ENCODE measurements at regions not wholly inside any gene's neighbourhood (a gene's known extent, or its start where the extent isn't known, plus 50 kb on each side); places are given as distances from the start of the nearest gene placed in this dataset.

GRCh38 chr2:105521176-105521575, 122.3 kb upstream of the FHL2 start:
- H3K4me1 ChIP-seq, result no peaks in the 10 kb centered on the region
- no peak overlapping the region for H3K4me3 ChIP-seq (ENCODE audit: low read depth, low read length)
- TF ChIP-seq CTCF (IDR thresholded peaks at IDR 0.05; ENCODE audit: insufficient read depth in 1 of 2, low read depth in 1 of 2, low read length in 1 of 2, severe bottlenecking in 1 of 2, unreplicated experiment in 1 of 2), result peak; percentile 22 to 67
- intact Hi-C loops (cut with micrococcal nuclease; ENCODE audit: unreplicated experiment), result loop anchor here (1.0 to 10.0 kb wide), 5 partner anchors 66 to 406 kb away; no protein-coding TSS in a partner anchor
- ChIA-PET POLR2A (interaction anchor here (0.6 kb wide), 1 partner anchor 171 kb away, joined by 3 read pairs; no protein-coding TSS in a partner anchor), CTCF (interaction anchor here (0.5 to 2.1 kb wide), 7 partner anchors 10 to 177 kb away, joined by 3 to 8 read pairs (median 3); no protein-coding TSS in a partner anchor)
- Mint-ChIP-seq H3K4me3 (ENCODE audit: unreplicated experiment) (no peak overlapping the region), H3K36me3 (ENCODE audit: insufficient read depth, unreplicated experiment) (no peaks in the 10 kb centered on the region), H3K4me1 (ENCODE audit: low read depth, unreplicated experiment) (no peaks in the 10 kb centered on the region), H3K9me3 (ENCODE audit: unreplicated experiment) (no peaks in the 10 kb centered on the region), H3K27me3 (ENCODE audit: insufficient read depth, unreplicated experiment) (no peaks in the 10 kb centered on the region), H3K27ac (ENCODE audit: unreplicated experiment) (no peak overlapping the region)
- 0 out of 2 replicates have a peak, but pooled peaks cover 13% of the 10 kb centered on the region for H3K9me3 ChIP-seq
- peak in 1 of 2 experiments; percentile 30 for DNase-seq
- no peaks in the 10 kb centered on the region for H3K27me3 ChIP-seq (replicated peaks; ENCODE audit: control insufficient read depth, insufficient read depth, low read length)
- H3K36me3 ChIP-seq (ENCODE audit: control insufficient read depth, insufficient read depth, low read length), result no peaks in the 10 kb centered on the region
- no TSS peak for BruUV-seq (replicated peaks)

- Mint-ChIP-seq H3K27me3 (ENCODE audit: insufficient read depth, unreplicated experiment) (peaks cover 2% of the 10 kb centered on the region), H3K27ac (ENCODE audit: unreplicated experiment) (no peak overlapping the region), H3K4me1 (ENCODE audit: low read depth, unreplicated experiment) (no peaks in the 10 kb centered on the region), H3K9me3 (ENCODE audit: unreplicated experiment) (no peaks in the 10 kb centered on the region), H3K36me3 (ENCODE audit: insufficient read depth, unreplicated experiment) (no peaks in the 10 kb centered on the region), H3K4me3 (ENCODE audit: unreplicated experiment) (no peak overlapping the region)
- no TSS peak for BruUV-seq (replicated peaks)
- POLR2A ChIA-PET, result interaction anchor here (0.5 kb wide), 1 partner anchor 175 kb away, joined by 3 read pairs; no protein-coding TSS in a partner anchor
- intact Hi-C loops (cut with micrococcal nuclease; ENCODE audit: unreplicated experiment), result no loop called here
- no peak overlapping the region for H3K4me3 ChIP-seq (ENCODE audit: low read depth, low read length)
- H3K9me3 ChIP-seq, result no peaks in the 10 kb centered on the region
- no peak for TF ChIP-seq CTCF (IDR thresholded peaks at IDR 0.05; ENCODE audit: insufficient read depth in 1 of 2, low read depth in 1 of 2, low read length in 1 of 2, severe bottlenecking in 1 of 2, unreplicated experiment in 1 of 2)
- DNase-seq, result no peak
- H3K36me3 ChIP-seq (ENCODE audit: control insufficient read depth, insufficient read depth, low read length), result no peaks in the 10 kb centered on the region
- H3K27me3 ChIP-seq (replicated peaks; ENCODE audit: control insufficient read depth, insufficient read depth, low read length), result no peaks in the 10 kb centered on the region
- CTCF ChIA-PET, result interaction anchor here (0.7 to 1.2 kb wide), 4 partner anchors 121 to 175 kb away, joined by 3 to 5 read pairs (median 4); partner anchors contain the start of gene FHL2
- H3K4me1 ChIP-seq, result no peaks in the 10 kb centered on the region
Measured at GRCh38 chr2:105519516-105519915, 120.7 kb upstream of the FHL2 start.

- H3K4me3 Mint-ChIP-seq (ENCODE audit: unreplicated experiment), result no peak overlapping the region
- CTCF ChIA-PET, result interaction anchor here (0.7 to 1.2 kb wide), 3 partner anchors 120 to 148 kb away, joined by 3 to 5 read pairs (median 4); partner anchors contain the start of gene FHL2
Measured at GRCh38 chr2:105518897-105519296, 120.0 kb upstream of the FHL2 start.

More at GRCh38 chr2:105518897-105519296, 120.0 kb upstream of the FHL2 start:
- Mint-ChIP-seq H3K9me3 (ENCODE audit: unreplicated experiment) (no peaks in the 10 kb centered on the region), H3K36me3 (ENCODE audit: insufficient read depth, unreplicated experiment) (no peaks in the 10 kb centered on the region), H3K27ac (ENCODE audit: unreplicated experiment) (no peak overlapping the region), H3K27me3 (ENCODE audit: insufficient read depth, unreplicated experiment) (peaks cover 2% of the 10 kb centered on the region), H3K4me1 (ENCODE audit: low read depth, unreplicated experiment) (no peaks in the 10 kb centered on the region)
- Histone ChIP-seq H3K4me1 (no peaks in the 10 kb centered on the region), H3K27me3 (replicated peaks; ENCODE audit: control insufficient read depth, insufficient read depth, low read length) (no peaks in the 10 kb centered on the region), H3K9me3 (no peaks in the 10 kb centered on the region), H3K36me3 (ENCODE audit: control insufficient read depth, insufficient read depth, low read length) (no peaks in the 10 kb centered on the region), H3K4me3 (ENCODE audit: low read depth, low read length) (no peak overlapping the region)
- DNase-seq, result peak in 1 of 2 experiments; percentile 17
- BruUV-seq (replicated peaks), result no TSS peak
- intact Hi-C loops (cut with micrococcal nuclease; ENCODE audit: unreplicated experiment), result no loop called here
- POLR2A ChIA-PET, result no interaction called here
- TF ChIP-seq CTCF (IDR thresholded peaks at IDR 0.05; ENCODE audit: insufficient read depth in 1 of 2, low read depth in 1 of 2, low read length in 1 of 2, severe bottlenecking in 1 of 2, unreplicated experiment in 1 of 2), result peak in 1 of 2 experiments; percentile 40
